ENCODE measurements at regions not wholly inside any gene's neighbourhood (a gene's known extent, or its start where the extent isn't known, plus 50 kb on each side); places are given as distances from the start of the nearest gene placed in this dataset.
A peak's percentile ranks its signal among the peaks of the same experiment; 100 is the strongest.

GRCh38 chr13:106794117-106794516 is 226.2 kb upstream of the ARGLU1 start:
- TF ChIP-seq MYC (IDR thresholded peaks at IDR 0.05; ENCODE audit: low read depth, low read length): no peak
- no peak for TF ChIP-seq MAX (IDR thresholded peaks at IDR 0.05; ENCODE audit: low read depth, low read length)
- no peak for TF ChIP-seq POLR2A (IDR thresholded peaks at IDR 0.05; ENCODE audit: extremely low read depth, insufficient read length)
- TF ChIP-seq CTCF (IDR thresholded peaks at IDR 0.05; ENCODE audit: low read depth, low read length): no peak
- DNase-seq (ENCODE audit: low read depth): no peak
- no peak overlapping the region for H3K4me3 ChIP-seq (ENCODE audit: low read depth, low read length)

DNA sequence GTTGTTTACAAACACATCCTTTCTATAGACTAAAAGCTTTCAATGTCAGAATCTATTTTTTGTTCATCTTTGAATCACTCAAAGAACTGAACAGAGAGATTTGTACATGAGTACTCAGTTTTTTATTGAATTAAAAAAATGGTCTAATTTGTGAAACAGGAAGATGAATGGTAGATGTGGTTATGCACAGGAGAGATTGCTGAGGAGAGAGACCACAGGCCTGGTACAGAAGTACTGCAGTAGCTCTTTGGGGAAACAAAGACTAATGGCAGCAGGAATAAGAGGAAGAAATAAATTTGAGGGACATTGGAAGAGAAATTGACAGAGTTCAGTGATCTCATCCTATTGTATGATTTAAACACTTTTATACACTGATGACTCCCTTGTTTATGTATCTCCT is 222.0 kb upstream of the ARGLU1 start:
- H3K4me3 ChIP-seq (ENCODE audit: low read depth, low read length): no peak overlapping the region
- DNase-seq (ENCODE audit: low read depth): no peak
- TF ChIP-seq POLR2A (IDR thresholded peaks at IDR 0.05; ENCODE audit: extremely low read depth, insufficient read length): no peak

GRCh38 chr13:106786006-106786563 is 218.1 kb upstream of the ARGLU1 start:
- H3K4me3 ChIP-seq (ENCODE audit: low read depth, low read length): no peak overlapping the region
- peak; percentile 56 for DNase-seq (ENCODE audit: low read depth)
- TF ChIP-seq MYC (IDR thresholded peaks at IDR 0.05; ENCODE audit: low read depth, low read length) (no peak), MAX (IDR thresholded peaks at IDR 0.05; ENCODE audit: low read depth, low read length) (no peak), POLR2A (IDR thresholded peaks at IDR 0.05; ENCODE audit: extremely low read depth, insufficient read length) (no peak), CTCF (IDR thresholded peaks at IDR 0.05; ENCODE audit: low read depth, low read length) (no peak)

GRCh38 chr13:106774621-106775020 is 206.7 kb upstream of the ARGLU1 start:
- DNase-seq (ENCODE audit: low read depth): no peak
- TF ChIP-seq MYC (IDR thresholded peaks at IDR 0.05; ENCODE audit: low read depth, low read length) (no peak), CTCF (IDR thresholded peaks at IDR 0.05; ENCODE audit: low read depth, low read length) (no peak), MAX (IDR thresholded peaks at IDR 0.05; ENCODE audit: low read depth, low read length) (no peak), POLR2A (IDR thresholded peaks at IDR 0.05; ENCODE audit: extremely low read depth, insufficient read length) (no peak)
- H3K4me3 ChIP-seq (ENCODE audit: low read depth, low read length): no peak overlapping the region

DNA sequence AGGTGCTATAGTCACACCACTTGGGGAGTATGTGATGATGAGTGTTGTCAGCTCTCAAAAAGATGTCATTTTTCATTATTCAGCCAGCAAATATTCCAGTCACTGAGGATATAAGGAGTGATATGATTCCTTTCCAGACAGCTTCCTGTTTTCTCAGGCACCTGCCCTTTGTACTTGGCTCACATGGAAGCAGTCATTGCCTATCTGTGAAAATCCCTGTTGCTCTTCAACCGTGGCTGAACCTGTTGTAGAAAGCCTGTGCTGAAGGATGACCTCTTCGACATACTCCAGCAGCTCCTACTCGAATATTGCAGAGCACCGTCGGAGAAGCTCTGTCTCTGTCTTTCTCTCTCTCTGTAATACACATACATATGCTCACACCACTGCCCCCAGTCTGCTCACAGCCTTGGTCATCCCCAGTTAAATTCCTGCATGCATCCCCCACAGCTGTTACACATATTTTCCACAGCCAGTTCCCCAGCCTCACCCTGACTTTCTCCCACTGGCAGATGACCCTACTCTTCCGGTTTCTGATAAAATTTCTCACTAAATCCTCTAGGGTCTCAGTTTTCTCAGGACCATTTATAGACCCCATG is 204.2 kb upstream of the ARGLU1 start:
- no peak for TF ChIP-seq CTCF (IDR thresholded peaks at IDR 0.05; ENCODE audit: low read depth, low read length)
- no peak for TF ChIP-seq MYC (IDR thresholded peaks at IDR 0.05; ENCODE audit: low read depth, low read length)
- no peak for TF ChIP-seq MAX (IDR thresholded peaks at IDR 0.05; ENCODE audit: low read depth, low read length)
- TF ChIP-seq POLR2A (IDR thresholded peaks at IDR 0.05; ENCODE audit: extremely low read depth, insufficient read length): no peak
- no peak for DNase-seq (ENCODE audit: low read depth)
- H3K4me3 ChIP-seq (ENCODE audit: low read depth, low read length): no peak overlapping the region

DNA sequence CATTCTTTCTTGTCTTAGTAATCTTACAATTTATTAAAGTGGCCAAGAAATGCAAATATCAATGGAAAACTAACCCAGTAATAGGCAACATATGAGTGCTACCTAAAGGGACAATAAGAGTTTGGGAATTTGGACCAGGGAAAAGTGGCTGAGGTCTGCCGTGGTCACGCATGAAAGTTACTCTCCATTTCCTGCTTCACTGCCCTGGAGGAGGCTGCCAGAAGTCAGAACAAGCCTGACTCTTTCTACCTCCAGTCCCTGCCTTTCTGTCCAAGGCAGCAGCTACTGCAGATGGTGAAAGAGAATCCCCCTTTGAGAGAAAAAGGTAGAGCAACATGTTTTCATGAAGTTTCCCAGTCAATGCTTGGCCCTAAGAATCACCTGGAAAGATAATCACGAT is 201.1 kb upstream of the ARGLU1 start:
- no peak for DNase-seq (ENCODE audit: low read depth)
- no peak for TF ChIP-seq POLR2A (IDR thresholded peaks at IDR 0.05; ENCODE audit: extremely low read depth, insufficient read length)
- TF ChIP-seq CTCF (IDR thresholded peaks at IDR 0.05; ENCODE audit: low read depth, low read length): no peak
- TF ChIP-seq MAX (IDR thresholded peaks at IDR 0.05; ENCODE audit: low read depth, low read length): no peak
- no peak for TF ChIP-seq MYC (IDR thresholded peaks at IDR 0.05; ENCODE audit: low read depth, low read length)
- no peak overlapping the region for H3K4me3 ChIP-seq (ENCODE audit: low read depth, low read length)

Measured in NB4 (cell line).